ENCODE measurements at regions not wholly inside any gene's neighbourhood (a gene's known extent, or its start where the extent isn't known, plus 50 kb on each side); places are given as distances from the start of the nearest gene placed in this dataset.

DNA sequence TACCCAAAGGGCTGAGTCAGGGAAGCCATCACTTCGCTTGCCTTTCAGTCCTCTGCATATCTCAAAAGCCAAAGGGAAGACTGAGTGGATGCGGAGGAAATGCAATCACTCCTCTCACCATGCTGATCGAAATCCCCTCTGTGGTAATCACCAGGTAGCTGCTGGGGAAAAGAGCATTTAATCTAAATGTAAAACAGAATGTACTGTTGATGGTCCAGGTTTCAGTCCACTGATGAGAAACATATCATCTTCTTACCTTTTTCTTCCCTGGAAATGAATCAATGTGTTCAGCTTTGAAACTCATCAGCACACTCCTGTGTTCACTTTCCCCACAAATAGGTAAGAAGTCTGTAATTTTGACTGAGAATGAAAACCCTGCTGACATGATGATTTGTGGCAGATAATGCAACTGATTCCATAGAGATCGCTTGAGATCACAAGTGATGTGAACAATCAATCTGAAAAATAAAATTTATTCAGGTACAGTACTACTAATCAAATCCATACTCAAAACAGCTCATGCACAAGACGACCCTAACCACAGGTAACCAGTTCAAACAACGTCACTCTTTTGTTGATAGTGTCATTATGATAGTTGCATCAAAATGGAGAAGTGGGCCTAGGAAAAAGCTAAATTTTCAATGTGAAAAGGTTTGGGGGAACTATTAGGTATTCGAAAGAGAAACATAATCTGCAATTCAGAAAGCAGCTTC, 454.0 kb upstream of the RGMB start:
- TF ChIP-seq, protein P1, sequence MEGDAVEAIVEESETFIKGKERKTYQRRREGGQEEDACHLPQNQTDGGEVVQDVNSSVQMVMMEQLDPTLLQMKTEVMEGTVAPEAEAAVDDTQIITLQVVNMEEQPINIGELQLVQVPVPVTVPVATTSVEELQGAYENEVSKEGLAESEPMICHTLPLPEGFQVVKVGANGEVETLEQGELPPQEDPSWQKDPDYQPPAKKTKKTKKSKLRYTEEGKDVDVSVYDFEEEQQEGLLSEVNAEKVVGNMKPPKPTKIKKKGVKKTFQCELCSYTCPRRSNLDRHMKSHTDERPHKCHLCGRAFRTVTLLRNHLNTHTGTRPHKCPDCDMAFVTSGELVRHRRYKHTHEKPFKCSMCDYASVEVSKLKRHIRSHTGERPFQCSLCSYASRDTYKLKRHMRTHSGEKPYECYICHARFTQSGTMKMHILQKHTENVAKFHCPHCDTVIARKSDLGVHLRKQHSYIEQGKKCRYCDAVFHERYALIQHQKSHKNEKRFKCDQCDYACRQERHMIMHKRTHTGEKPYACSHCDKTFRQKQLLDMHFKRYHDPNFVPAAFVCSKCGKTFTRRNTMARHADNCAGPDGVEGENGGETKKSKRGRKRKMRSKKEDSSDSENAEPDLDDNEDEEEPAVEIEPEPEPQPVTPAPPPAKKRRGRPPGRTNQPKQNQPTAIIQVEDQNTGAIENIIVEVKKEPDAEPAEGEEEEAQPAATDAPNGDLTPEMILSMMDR (IDR thresholded peaks at IDR 0.05): no peak

DNA sequence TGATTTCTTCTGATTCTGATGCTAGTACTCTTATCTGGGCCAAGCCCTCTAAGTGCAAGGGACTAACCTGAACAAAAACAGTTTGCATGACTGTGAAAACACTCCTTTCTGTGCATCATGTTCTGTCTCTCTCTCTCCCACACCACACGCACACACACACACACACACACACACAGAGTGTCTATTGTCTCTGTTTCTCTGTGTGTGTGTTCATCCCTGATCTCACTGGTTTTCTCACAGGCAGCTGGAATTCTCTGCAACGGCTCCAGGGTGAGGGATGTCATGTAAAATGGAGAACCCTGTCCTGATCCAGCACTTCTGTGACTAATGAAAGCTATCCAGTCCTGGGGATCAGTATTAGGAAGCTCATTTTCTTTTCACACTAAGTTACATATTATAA, 453.1 kb upstream of the RGMB start:
- TF ChIP-seq, protein P1 (IDR thresholded peaks at IDR 0.05): no peak

DNA sequence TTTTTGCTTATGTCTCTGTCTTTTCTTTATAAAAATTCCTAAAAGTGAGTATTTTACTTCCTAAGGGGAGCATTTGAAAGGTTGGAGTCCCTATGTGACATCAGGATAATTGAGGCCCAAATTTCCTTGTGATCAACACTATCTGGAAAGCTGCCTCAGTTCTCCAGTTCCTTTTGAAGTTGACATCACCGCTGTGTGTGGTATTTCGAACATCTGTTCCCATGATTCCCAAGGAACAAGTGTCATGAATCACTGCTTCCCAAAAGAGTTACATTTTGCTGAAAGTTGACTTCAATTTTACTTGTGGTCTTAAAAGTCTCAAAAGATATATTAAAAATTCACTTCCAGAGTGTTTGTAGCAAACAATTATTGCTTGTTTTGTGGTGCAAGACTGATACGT, 452.1 kb upstream of the RGMB start:
- TF ChIP-seq, protein P1 (IDR thresholded peaks at IDR 0.05): no peak

DNA sequence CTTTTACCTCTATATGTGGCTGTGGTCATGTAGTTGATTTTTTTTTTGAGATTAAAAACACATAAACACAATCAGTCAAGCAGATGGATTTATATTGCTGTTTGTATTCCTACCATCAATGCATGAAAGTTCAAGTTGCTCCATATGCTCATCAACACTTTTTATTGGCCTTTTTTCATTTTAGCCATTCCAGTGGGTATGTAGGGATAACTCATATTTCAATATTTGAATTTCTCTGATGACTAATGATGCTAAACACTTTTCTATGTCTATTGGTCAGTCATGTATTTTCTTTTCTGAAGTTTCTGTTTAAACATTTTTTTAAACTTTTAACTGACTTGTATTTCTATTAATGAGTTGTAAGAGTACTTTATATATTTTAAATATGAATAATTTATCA, 445.4 kb upstream of the RGMB start:
- TF ChIP-seq, protein P1 (IDR thresholded peaks at IDR 0.05): no peak

DNA sequence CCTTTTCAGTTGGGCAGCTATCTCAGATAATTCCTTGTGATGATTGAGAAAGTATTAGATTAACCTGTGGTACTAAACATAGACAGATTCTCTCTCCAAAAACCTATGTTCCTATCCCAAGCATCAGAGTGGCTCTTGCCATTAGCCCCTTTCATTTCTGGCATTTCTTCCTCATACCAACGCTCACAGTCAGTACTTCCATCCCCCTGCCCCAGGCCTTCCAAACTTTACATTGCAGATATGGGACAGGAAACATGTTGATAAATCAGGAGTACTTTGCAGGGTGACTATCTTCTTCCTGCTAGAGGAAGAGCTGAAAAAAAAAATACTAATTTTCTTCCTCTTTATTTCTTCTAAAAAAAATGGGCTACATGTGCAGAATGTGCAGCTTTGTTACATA, 442.6 kb upstream of the RGMB start:
- TF ChIP-seq, protein P1 (IDR thresholded peaks at IDR 0.05): no peak

DNA sequence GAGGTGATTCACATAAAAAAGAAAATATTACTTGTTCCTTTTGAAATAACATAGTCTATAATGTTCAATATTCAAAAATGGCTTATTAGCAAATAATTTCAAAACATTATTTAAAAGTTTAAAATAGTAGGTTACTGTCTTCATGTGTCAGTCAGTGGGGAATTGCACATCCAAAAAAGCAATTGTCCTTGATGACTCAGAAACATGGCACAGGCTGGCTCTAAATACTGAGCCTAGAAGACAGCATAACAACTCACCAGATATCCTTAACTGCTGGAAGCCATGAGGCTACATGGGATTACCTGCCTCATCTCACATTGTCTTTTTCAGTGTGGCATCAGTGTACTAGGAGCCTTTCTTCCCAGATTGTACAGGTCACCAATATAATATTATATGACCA, 439.5 kb upstream of the RGMB start:
- TF ChIP-seq, protein P1 (IDR thresholded peaks at IDR 0.05): no peak

DNA sequence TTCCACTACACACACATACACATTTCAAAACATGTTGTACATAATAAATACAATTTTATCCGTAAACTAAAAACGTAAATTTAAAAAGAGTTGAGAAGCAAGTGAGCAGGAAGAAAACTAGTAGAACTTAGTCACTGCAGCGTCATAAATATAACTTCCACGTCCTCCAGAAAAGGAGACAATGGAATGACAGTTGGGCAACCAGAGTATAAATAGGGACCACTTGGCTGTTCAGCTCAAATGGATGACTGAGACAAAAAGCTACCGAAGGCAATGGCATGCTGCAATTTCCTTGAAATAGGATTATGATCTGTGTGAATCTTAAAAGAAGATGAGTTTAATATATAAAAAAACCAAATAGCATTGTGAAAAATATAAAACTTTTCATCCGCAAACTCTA, 438.5 kb upstream of the RGMB start:
- TF ChIP-seq, protein P1 (IDR thresholded peaks at IDR 0.05): no peak
